Stimulated activated CD4-positive, alpha-beta T cell treated with anti-CD3 and anti-CD28 coated beads, TNF-alpha, amount 100 ng/mL, for 24 hours (primary cell): ENCODE measurements at regions not wholly inside any gene's neighbourhood (a gene's known extent, or its start where the extent isn't known, plus 50 kb on each side); places are given as distances from the start of the nearest gene placed in this dataset.

Experiments used
- DNase-seq, 3 experiments: peaks; one replicate each; pipeline ENCODE4 v3.0.0-alpha.2; 2020; ENCODE audit warnings: low read depth in 3 of 3

DNA sequence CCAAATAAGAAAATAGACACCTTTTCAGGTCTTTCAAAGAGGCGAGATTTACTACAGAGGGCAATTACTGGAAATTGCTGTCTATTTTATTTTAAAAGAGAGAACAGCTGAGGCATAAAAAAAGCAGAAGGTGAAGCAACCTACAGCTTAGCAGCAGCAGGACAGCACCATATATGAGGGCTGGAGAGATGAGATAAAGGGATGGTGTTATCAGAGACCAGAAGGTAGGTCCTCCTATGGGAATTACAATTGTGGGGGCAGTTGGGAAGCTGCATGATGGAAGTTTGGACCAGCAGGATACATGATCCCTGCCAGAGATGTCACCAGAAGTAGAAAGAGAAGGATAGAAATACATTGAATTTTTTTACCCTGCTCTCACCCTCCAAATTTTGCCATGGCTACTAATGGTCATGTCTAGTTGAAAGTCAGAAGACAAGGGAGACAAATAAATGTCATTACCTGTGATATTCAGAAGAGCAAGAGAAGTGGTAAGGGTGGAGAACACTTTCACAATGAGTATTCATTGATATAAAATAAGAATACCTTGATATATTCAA lies 77.2 kb upstream of the CALCR start:
- DNase-seq = no peak

DNA sequence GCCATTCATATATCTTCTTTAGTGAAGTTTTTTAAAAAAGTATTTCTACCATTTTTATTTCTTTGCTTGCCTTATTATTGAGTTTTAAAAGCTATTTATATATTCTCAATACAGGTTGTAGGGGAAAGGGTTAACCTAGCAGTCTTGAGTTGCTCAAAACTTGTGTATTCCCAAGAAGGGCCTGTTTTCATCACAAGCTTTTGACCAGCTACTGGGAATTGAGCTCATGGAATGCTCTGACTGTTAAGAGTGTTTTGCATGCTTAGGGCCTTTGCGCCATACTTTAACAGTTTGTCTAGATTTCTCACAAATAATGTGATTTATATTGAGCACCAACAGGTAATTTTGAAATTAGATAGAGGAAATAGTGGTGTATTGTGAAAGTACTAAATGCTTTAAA lies 72.0 kb upstream of the CALCR start:
- no peak for DNase-seq

DNA sequence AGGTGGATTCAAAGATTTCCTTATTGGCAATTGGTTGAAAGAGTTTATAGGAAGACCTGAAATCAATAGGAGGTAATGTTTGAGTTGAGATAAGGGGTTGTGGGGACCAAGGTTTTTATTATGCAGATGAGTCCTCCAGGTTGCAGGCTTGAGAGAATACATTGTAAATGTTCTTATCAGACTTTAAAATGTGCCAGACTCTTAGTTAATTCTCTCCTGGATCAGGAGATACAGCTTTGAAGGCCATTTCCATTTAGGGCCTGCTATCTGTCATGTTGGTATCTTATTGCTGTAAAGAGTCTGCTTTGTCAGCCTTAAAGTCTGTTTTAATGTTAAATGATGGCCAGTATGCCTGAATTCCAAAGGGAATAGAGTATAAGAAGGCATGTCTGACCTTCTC lies 61.8 kb upstream of the CALCR start:
- DNase-seq = no peak

DNA sequence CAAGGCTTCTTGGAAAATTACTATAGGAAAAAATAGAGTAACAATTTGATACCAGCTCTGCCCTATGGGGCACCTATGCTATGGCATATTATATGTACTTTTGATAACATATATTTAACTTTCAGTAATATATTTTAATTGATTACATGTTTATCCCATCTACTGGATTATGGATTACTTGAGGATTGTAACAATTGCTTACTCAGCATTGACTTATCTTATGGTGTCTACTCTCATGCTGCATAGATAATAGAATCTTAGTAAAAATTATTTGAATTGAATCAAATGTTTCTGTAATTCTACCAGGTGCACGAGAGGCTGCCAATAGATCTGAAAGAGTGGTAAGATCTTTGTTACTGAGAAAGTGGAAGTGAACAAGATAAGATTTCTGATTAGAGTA lies 57.8 kb upstream of the CALCR start:
- DNase-seq = no peak

DNA sequence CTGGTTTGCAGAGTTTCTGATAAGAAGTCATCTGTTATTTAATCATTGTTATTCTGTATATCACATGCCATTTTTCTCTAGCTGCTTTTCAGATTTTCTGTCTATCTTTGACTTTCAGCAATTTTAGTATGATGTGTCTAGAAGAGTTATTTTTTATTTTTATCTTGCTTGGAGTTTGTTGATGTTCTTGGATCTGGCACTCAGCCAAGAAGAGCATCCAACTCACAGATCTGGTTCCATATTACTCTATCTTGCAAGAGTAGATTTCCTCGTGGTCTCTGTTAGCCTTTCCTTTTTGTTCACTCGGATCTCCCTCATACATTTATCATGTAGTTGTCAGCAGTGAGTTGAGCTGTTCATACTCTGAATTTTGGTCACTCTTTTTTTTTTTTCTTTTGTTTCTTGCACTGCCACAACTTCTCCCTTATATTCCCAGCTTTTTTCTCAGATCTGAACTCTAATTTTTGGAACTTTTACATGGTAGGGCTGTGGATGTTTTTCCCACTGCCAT lies 54.8 kb upstream of the CALCR start:
- DNase-seq = no peak

DNA sequence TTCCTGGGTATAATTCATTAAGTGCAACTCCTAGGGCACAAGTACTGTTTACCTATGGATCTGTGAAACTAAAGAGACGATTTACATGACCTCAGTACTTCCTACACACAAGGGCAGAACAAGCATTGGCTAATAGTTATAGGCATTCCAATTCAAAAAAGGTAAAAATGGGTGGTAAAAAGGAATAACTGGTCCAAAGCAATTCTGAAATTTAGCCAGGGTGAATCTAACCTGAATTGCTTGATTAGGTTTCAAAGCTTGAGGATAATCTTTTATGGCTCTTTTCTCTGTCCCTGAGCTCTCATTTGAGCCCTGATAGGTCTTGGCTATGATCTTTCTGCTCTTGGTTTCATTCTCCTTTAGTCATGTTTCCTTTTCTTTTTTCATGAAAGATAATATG lies 52.3 kb upstream of the CALCR start:
- no peak for DNase-seq
